IMR-90 (cell line): ENCODE measurements at regions not wholly inside any gene's neighbourhood (a gene's known extent, or its start where the extent isn't known, plus 50 kb on each side); places are given as distances from the start of the nearest gene placed in this dataset.
"Not testable (repeated sequence)": the region's sequence is repeated elsewhere in the genome, so short reads cannot be mapped to it uniquely, and the experiment has no call there.

Source experiments
- CEBPB ChIP-seq: IDR thresholded peaks from 2 replicates; pipeline ENCODE4 v1.6.1; 2012; ENCODE audit warnings: low read depth, low read length, improper control_type of control experiment
- CTCF ChIP-seq: conservative IDR thresholded peaks from 2 replicates; pipeline ENCODE4 v1.5.1; 2012; ENCODE audit warnings: mild to moderate bottlenecking, low read depth, low read length, improper control_type of control experiment
- ELK1 ChIP-seq: fragments of 150-350 bp; IDR thresholded peaks from 2 replicates; pipeline ENCODE4 v1.6.1; 2016; ENCODE audit warnings: low read depth, mild to moderate bottlenecking, low read length, moderate library complexity, borderline replicate concordance
- FOS ChIP-seq: fragments of 150-350 bp; IDR thresholded peaks from 2 replicates; pipeline ENCODE4 v1.6.1; 2016; ENCODE audit warnings: low read depth, low read length
- MAFK ChIP-seq: IDR thresholded peaks from 2 replicates; pipeline ENCODE4 v1.6.1; 2012; ENCODE audit warnings: low read depth, low read length, improper control_type of control experiment
- MAZ ChIP-seq: IDR thresholded peaks from 2 replicates; pipeline ENCODE4 v1.6.1; 2012; ENCODE audit warnings: low read depth, mild to moderate bottlenecking, low read length, improper control_type of control experiment, moderate library complexity, borderline replicate concordance
- POLR2A ChIP-seq: IDR thresholded peaks from 2 replicates; pipeline ENCODE4 v1.6.1; 2012; ENCODE audit warnings: mild to moderate bottlenecking, low read depth, low read length
- RAD21 ChIP-seq: IDR thresholded peaks from 2 replicates; pipeline ENCODE4 v1.6.1; 2012; ENCODE audit warnings: low read length, improper control_type of control experiment
- RCOR1 ChIP-seq: IDR thresholded peaks from 2 replicates; pipeline ENCODE4 v1.6.1; 2012; ENCODE audit warnings: mild to moderate bottlenecking, low read length, improper control_type of control experiment; ENCODE audit not compliant: insufficient replicate concordance
- RFX5 ChIP-seq: IDR thresholded peaks from 2 replicates; pipeline ENCODE4 v1.8.0; 2012; ENCODE audit warnings: low read depth, mild to moderate bottlenecking, low read length, moderate library complexity
- SMC3 ChIP-seq: fragments of 150-350 bp; IDR thresholded peaks from 2 replicates; pipeline ENCODE4 v1.6.1; 2016; ENCODE audit warnings: low read depth, mild to moderate bottlenecking, antibody characterized with exemption, low read length, moderate library complexity
- TF ChIP-seq, protein P1 (sequence below): fragments of 150-350 bp; IDR thresholded peaks from 2 replicates; pipeline ENCODE4 v1.6.1; 2017; ENCODE audit warnings: mild to moderate bottlenecking, antibody characterized with exemption, low read length, low read depth

DNA sequence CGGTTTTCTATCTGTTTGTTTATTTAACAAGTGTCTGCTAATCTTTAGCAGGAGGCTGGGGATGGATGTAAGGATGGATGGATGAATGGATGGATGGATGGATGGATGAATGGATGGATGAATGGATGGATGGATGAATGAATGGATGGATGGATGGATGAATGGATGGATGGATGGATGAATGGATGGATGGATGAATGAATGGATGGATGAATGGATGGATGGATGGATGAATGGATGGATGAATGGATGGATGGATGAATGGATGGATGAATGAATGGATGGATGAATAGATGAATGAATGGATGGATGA lies 310.7 kb downstream of the FOXL1 start:
- not testable (repeated sequence) for TF ChIP-seq CTCF, RFX5, POLR2A, FOS, CEBPB, RAD21, MAZ, RCOR1, SMC3, ELK1, MAFK
- TF ChIP-seq, protein P1, sequence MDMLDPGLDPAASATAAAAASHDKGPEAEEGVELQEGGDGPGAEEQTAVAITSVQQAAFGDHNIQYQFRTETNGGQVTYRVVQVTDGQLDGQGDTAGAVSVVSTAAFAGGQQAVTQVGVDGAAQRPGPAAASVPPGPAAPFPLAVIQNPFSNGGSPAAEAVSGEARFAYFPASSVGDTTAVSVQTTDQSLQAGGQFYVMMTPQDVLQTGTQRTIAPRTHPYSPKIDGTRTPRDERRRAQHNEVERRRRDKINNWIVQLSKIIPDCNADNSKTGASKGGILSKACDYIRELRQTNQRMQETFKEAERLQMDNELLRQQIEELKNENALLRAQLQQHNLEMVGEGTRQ = not testable (repeated sequence)
